ENCODE measurements at regions not wholly inside any gene's neighbourhood (a gene's known extent, or its start where the extent isn't known, plus 50 kb on each side); places are given as distances from the start of the nearest gene placed in this dataset.

- POLR2A ChIA-PET: no interaction called here
- no peaks in the 10 kb centered on the region for H3F3A ChIP-seq (replicated peaks; ENCODE audit: insufficient read depth)
- no peaks in the 10 kb centered on the region for H4K20me1 ChIP-seq (ENCODE audit: insufficient read depth)
- H3K4me2 ChIP-seq: no peak overlapping the region
- no peaks in the 10 kb centered on the region for H3K36me3 ChIP-seq (replicated peaks in 1 of 2; ENCODE audit: control insufficient read depth in 1 of 2, insufficient read depth in 2 of 2, low read length in 1 of 2)
- no peak for DNase-seq
- H3K9ac ChIP-seq: no peak overlapping the region
- TF ChIP-seq ELF1 (IDR thresholded peaks at IDR 0.05): no peak
- no peak for TF ChIP-seq RAD21 (IDR thresholded peaks at IDR 0.05; ENCODE audit: low read length)
- no peak for TF ChIP-seq CHD2 (IDR thresholded peaks at IDR 0.05; ENCODE audit: low read length, partially characterized antibody)
- TF ChIP-seq, protein P1, sequence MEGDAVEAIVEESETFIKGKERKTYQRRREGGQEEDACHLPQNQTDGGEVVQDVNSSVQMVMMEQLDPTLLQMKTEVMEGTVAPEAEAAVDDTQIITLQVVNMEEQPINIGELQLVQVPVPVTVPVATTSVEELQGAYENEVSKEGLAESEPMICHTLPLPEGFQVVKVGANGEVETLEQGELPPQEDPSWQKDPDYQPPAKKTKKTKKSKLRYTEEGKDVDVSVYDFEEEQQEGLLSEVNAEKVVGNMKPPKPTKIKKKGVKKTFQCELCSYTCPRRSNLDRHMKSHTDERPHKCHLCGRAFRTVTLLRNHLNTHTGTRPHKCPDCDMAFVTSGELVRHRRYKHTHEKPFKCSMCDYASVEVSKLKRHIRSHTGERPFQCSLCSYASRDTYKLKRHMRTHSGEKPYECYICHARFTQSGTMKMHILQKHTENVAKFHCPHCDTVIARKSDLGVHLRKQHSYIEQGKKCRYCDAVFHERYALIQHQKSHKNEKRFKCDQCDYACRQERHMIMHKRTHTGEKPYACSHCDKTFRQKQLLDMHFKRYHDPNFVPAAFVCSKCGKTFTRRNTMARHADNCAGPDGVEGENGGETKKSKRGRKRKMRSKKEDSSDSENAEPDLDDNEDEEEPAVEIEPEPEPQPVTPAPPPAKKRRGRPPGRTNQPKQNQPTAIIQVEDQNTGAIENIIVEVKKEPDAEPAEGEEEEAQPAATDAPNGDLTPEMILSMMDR (IDR thresholded peaks at IDR 0.05): no peak
- TF ChIP-seq FOXM1 (IDR thresholded peaks at IDR 0.05; ENCODE audit: low read depth): no peak
- TF ChIP-seq FOSL2 (IDR thresholded peaks at IDR 0.05; ENCODE audit: borderline replicate concordance, low read depth): no peak
- TF ChIP-seq NFIC (IDR thresholded peaks at IDR 0.05; ENCODE audit: borderline replicate concordance): no peak
- TF ChIP-seq POLR2AphosphoS5 (IDR thresholded peaks at IDR 0.05; ENCODE audit: low read depth, low read length): no peak
- no peak for TF ChIP-seq RFX5 (IDR thresholded peaks at IDR 0.05; ENCODE audit: low read length)
- no peak for TF ChIP-seq TEAD4 (IDR thresholded peaks at IDR 0.05; ENCODE audit: borderline replicate concordance, insufficient read depth)
- TF ChIP-seq RCOR1 (IDR thresholded peaks at IDR 0.05; ENCODE audit: low read length): no peak
- no peak for TF ChIP-seq EP300 (IDR thresholded peaks at IDR 0.05; ENCODE audit: borderline replicate concordance in 1 of 2, low read depth in 1 of 2, low read length in 1 of 2)
- TF ChIP-seq RXRA (IDR thresholded peaks at IDR 0.05; ENCODE audit: borderline replicate concordance, low read depth): no peak
- TF ChIP-seq NRF1 (IDR thresholded peaks at IDR 0.05; ENCODE audit: low read depth, low read length): no peak
- TF ChIP-seq YY1 (IDR thresholded peaks at IDR 0.05; ENCODE audit: low read depth): no peak
- no peak for TF ChIP-seq FOXJ3 (CRISPR knock-in tag; IDR thresholded peaks at IDR 0.05)
- TF ChIP-seq EZH2phosphoT487 (IDR thresholded peaks at IDR 0.05; ENCODE audit: borderline replicate concordance, low read depth): no peak
- TF ChIP-seq IRF3 (IDR thresholded peaks at IDR 0.05; ENCODE audit: low read depth, low read length): no peak
- TF ChIP-seq PBX3 (IDR thresholded peaks at IDR 0.05): no peak
- TF ChIP-seq MEF2A (IDR thresholded peaks at IDR 0.05; ENCODE audit: borderline replicate concordance, low read depth): no peak
- H3K79me2 ChIP-seq (ENCODE audit: insufficient read depth): no peaks in the 10 kb centered on the region
- CTCF ChIA-PET: interaction anchor here (0.7 to 1.2 kb wide), 2 partner anchors 9 to 113 kb away, joined by 3 read pairs; no protein-coding TSS in a partner anchor
- no peak overlapping the region for H3K27ac ChIP-seq (ENCODE audit: low read depth in 2 of 2, low read length in 1 of 2)
- no peak overlapping the region for H3K4me3 ChIP-seq (ENCODE audit: low read depth in 2 of 2, low read length in 1 of 2)
- WGBS (ENCODE audit: low lambda C conversion rate): 49% methylated on average over 3 of the region's 3 CpGs
- H2AFZ ChIP-seq (ENCODE audit: low read depth): no peak overlapping the region
- no peaks in the 10 kb centered on the region for H3K9me2 ChIP-seq
- peaks cover 46% of the 10 kb centered on the region for H3K27me3 ChIP-seq (ENCODE audit: insufficient read depth)
- H3K4me1 ChIP-seq (ENCODE audit: control insufficient read depth in 1 of 2, insufficient read depth in 2 of 2, low read depth in 1 of 2, low read length in 1 of 2): no peaks in the 10 kb centered on the region
- H3K9me3 ChIP-seq: no peaks in the 10 kb centered on the region
Measured at GRCh38 chr11:32164836-32165235, 74.0 kb downstream of the RCN1 start.
